ENCODE measurements at regions not wholly inside any gene's neighbourhood (a gene's known extent, or its start where the extent isn't known, plus 50 kb on each side); places are given as distances from the start of the nearest gene placed in this dataset.

DNA sequence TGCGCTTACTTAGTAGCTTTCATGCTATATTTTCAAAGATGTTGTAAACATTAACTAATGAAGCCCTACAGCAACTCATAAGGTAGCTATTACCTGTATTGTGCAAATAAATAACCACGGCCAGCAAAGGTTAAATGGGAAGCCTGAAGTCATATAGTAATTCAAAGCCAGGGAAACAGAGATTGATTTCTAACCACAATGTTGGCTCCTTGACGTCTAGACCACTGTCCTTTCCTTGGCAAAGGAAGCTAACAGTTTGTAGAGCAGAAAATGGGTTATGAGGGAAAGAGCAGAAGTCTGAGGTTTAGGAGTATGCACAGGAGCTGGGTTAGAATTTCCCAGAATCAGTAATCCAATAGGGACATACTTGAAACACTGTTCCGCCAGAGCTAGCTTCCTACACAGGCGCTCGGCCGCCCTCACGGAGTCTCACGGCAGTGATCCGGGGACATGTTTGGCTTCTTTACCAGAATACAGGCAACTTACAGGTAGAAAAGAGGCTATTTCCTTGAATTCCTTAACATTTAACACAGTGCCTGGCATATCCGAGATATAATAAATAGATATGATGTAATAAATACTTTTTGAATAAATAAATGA is 298.8 kb upstream of the LYPLAL1 start:
- TF ChIP-seq EZH2 (IDR thresholded peaks at IDR 0.05) (no peak), POLR2AphosphoS5 (IDR thresholded peaks at IDR 0.05; ENCODE audit: borderline replicate concordance, low read depth, low read length) (no peak), FOXP2 (optimal IDR thresholded peaks at IDR 0.05; ENCODE audit: control extremely low read depth, extremely low read length, insufficient read depth) (no peak)
